K562 (cell line): ENCODE measurements at regions not wholly inside any gene's neighbourhood (a gene's known extent, or its start where the extent isn't known, plus 50 kb on each side); places are given as distances from the start of the nearest gene placed in this dataset.

ENCODE experiments used
- ATAC-seq: fragments of 200-7000 bp; cut with Tn5 transposase; 3 replicates; pipeline ENCODE4 v1.9.1; 2020; ENCODE audit warnings: moderate library complexity
- BruUV-seq: library from RNA; stranded (reverse); fragments of 400-500 nt; replicated peaks from 2 replicates; lab custom pipeline; 2021; lab: Mats Ljungman, UMichigan
- CTCF ChIA-PET: fragments of 300-600 bp; formaldehyde crosslinking; extraction: SDS; loops from one replicate; lab custom pipeline; 2021; ENCODE audit warnings: low intra/inter-chr PET ratio; lab: Yijun Ruan, JAX
- POLR2A ChIA-PET: fragments of 300-600, 350-650 bp; sonication (Branson Sonifier 250); formaldehyde crosslinking; extraction: SDS; loops from one replicate; lab custom pipeline; 2021; ENCODE audit warnings: antibody characterized with exemption, inconsistent platforms; lab: Yijun Ruan, JAX
- DNase-seq, 4 experiments: peaks; one replicate each; pipeline versions ENCODE4 v3.0.0 to v3.0.0-alpha.2; 2011 to 2018; ENCODE audit warnings: low spot score in 3 of 4, mixed read lengths in 3 of 4; ENCODE audit errors: extremely low read depth in 1 of 4
- FAIRE-seq: peaks from 2 replicates; lab custom pipeline; 2011; peaks lifted over from hg19 to GRCh38; lab: Jason Lieb, UNC
- H2AFZ ChIP-seq: 2 replicates; pipeline ENCODE4 v1.6.0; 2011; ENCODE audit warnings: low read depth, low read length, control low read depth, inconsistent platforms
- H3K27ac ChIP-seq: fragments of 200-600 bp; 3 replicates; pipeline ENCODE4 v1.8.0; 2011; ENCODE audit warnings: low read depth, mild to moderate bottlenecking, control low read depth, inconsistent platforms, low read length, moderate library complexity, mixed read lengths; ENCODE audit errors: extremely low read depth
- H3K27me3 ChIP-seq, 2 experiments: fragments of 300-600 bp in 1 of 2; 2 replicates in 1 of 2; 3 replicates in 1 of 2; pipeline versions ENCODE4 v1.6.0 to v1.8.0; 2011; ENCODE audit warnings: inconsistent platforms in 2 of 2, low read length in 2 of 2, mild to moderate bottlenecking in 1 of 2, mixed read lengths in 1 of 2, moderate library complexity in 1 of 2; ENCODE audit not compliant: control insufficient read depth in 2 of 2, insufficient read depth in 2 of 2
- H3K36me3 ChIP-seq: fragments of 300-600 bp; 3 replicates; pipeline ENCODE4 v1.8.0; 2011; ENCODE audit warnings: mild to moderate bottlenecking, low read length, inconsistent platforms; ENCODE audit not compliant: control insufficient read depth, insufficient read depth
- H3K4me1 ChIP-seq, 2 experiments: fragments of 200-600 bp in 1 of 2; replicated peaks in 1 of 2; 2 replicates in 1 of 2; 3 replicates in 1 of 2; pipeline versions ENCODE4 v1.5.1 to v1.8.0; 2011; ENCODE audit warnings: inconsistent platforms in 2 of 2, low read length in 2 of 2, mild to moderate bottlenecking in 1 of 2, mixed read lengths in 1 of 2, moderate library complexity in 1 of 2; ENCODE audit not compliant: control insufficient read depth in 2 of 2, insufficient read depth in 2 of 2
- H3K4me2 ChIP-seq: 2 replicates; pipeline ENCODE4 v1.6.1; 2011; ENCODE audit warnings: low read length, control low read depth, inconsistent platforms, mixed read lengths; ENCODE audit not compliant: insufficient read depth
- H3K4me3 ChIP-seq: fragments of 200-600 bp; sonication (generic), shearing (Covaris generic); 2 replicates; pipeline ENCODE4 v1.5.1; 2016; ENCODE audit warnings: control low read depth, inconsistent platforms
- H3K79me2 ChIP-seq: fragments of 200-600 bp; 3 replicates; pipeline ENCODE4 v1.8.0; 2011; ENCODE audit warnings: low read length, inconsistent platforms; ENCODE audit not compliant: control insufficient read depth, insufficient read depth
- H3K9ac ChIP-seq, 2 experiments: 2 replicates each; pipeline versions ENCODE4 v1.6.0 to v1.6.1; 2011; ENCODE audit warnings: low read depth in 2 of 2, low read length in 2 of 2, control low read depth in 1 of 2, inconsistent platforms in 1 of 2, mild to moderate bottlenecking in 1 of 2, mixed read lengths in 1 of 2; ENCODE audit not compliant: insufficient read depth in 1 of 2
- H3K9me1 ChIP-seq: one replicate; pipeline ENCODE4 v1.6.0; 2011; ENCODE audit warnings: inconsistent platforms, mild to moderate bottlenecking, low read length, moderate library complexity; ENCODE audit not compliant: control insufficient read depth, insufficient read depth
- H3K9me3 ChIP-seq: replicated peaks from 2 replicates; pipeline ENCODE4 v1.5.1; 2011; ENCODE audit warnings: low read depth, low read length, inconsistent platforms; ENCODE audit not compliant: control insufficient read depth, insufficient read depth
- H4K20me1 ChIP-seq: replicated peaks from 2 replicates; pipeline ENCODE4 v1.6.1; 2011; ENCODE audit warnings: low read length, inconsistent platforms, mixed read lengths; ENCODE audit not compliant: control insufficient read depth, insufficient read depth
- ADNP ChIP-seq: fragments of 200-800 bp; sonication (Bioruptor generic); IDR thresholded peaks from 2 replicates; pipeline ENCODE4 v1.6.1; 2016; ENCODE audit warnings: missing genetic modification characterization, missing compliant biosample characterization
- BRCA1 ChIP-seq, 2 experiments: fragments of 450-650 bp in 1 of 2; sonication (generic) in 1 of 2; formaldehyde crosslinking in 1 of 2; IDR thresholded peaks; 2 replicates each; pipeline versions ENCODE4 v1.5.0 to v1.6.1; 2017 to 2020; ENCODE audit warnings: mild to moderate bottlenecking in 1 of 2, missing genetic modification reagents in 1 of 2
- CREB1 ChIP-seq, 2 experiments: sonication (generic) in 1 of 2; formaldehyde crosslinking in 1 of 2; IDR thresholded peaks; 2 replicates each; pipeline versions ENCODE4 v1.6.1 to v1.8.0; 2012 to 2022; ENCODE audit warnings: inconsistent platforms in 1 of 2, mild to moderate bottlenecking in 1 of 2, missing genetic modification reagents in 1 of 2, moderate library complexity in 1 of 2
- ESRRB ChIP-seq: fragments of 250-450 bp; sonication (Bioruptor Pico); IDR thresholded peaks from 2 replicates; pipeline ENCODE4 v1.5.0; 2020; ENCODE audit warnings: mild to moderate bottlenecking, moderate library complexity, borderline replicate concordance
- FOXJ2 ChIP-seq: fragments of 200-800 bp; sonication (Bioruptor generic); IDR thresholded peaks from 2 replicates; pipeline ENCODE4 v1.6.1; 2016; ENCODE audit warnings: missing genetic modification characterization, missing compliant biosample characterization
- HDAC6 ChIP-seq: IDR thresholded peaks from 2 replicates; pipeline ENCODE4 v1.6.1; 2012; ENCODE audit warnings: low read depth, mild to moderate bottlenecking, control low read depth, inconsistent platforms, low read length, moderate library complexity
- HMG20B ChIP-seq: fragments of 250-450 bp; sonication (Bioruptor Pico); IDR thresholded peaks from 2 replicates; pipeline ENCODE4 v1.5.0; 2021; ENCODE audit warnings: mild to moderate bottlenecking
- MAX ChIP-seq: sonication (generic); formaldehyde crosslinking; IDR thresholded peaks from 2 replicates; pipeline ENCODE4 v1.9.0; 2022; ENCODE audit warnings: mild to moderate bottlenecking, missing genetic modification reagents
- MCM5 ChIP-seq: fragments of 450-650 bp; IDR thresholded peaks from 2 replicates; pipeline ENCODE4 v1.6.1; 2016; ENCODE audit warnings: low read depth
- NRF1 ChIP-seq, 2 experiments: fragments of 450-650 bp; IDR thresholded peaks in 1 of 2; conservative IDR thresholded peaks in 1 of 2; 2 replicates each; pipeline ENCODE4 v1.6.1; 2014; ENCODE audit warnings: mild to moderate bottlenecking in 2 of 2
- SNIP1 ChIP-seq: fragments of 450-650 bp; IDR thresholded peaks from 2 replicates; pipeline ENCODE4 v1.7.1; 2017; ENCODE audit warnings: low read depth, mild to moderate bottlenecking
- ZBTB5 ChIP-seq: fragments of 450-650 bp; IDR thresholded peaks from 2 replicates; pipeline ENCODE4 v1.6.1; 2017; ENCODE audit warnings: antibody characterized with exemption
- ZSCAN29 ChIP-seq: fragments of 450-650 bp; IDR thresholded peaks from 2 replicates; pipeline ENCODE4 v1.6.1; 2017
- WGBS: fragments of 100-300 bp; shearing (Covaris generic); methylation state at CpG from one replicate; pipeline ENCODE4 v1.1.6; 2016; ENCODE audit warnings: low coverage, mixed read lengths; ENCODE audit not compliant: insufficient coverage; ENCODE audit errors: missing lambda C conversion rate; 5-methylcytosine and 5-hydroxymethylcytosine counted together
- in situ Hi-C: fragments of 300-500 bp; cut with MboI; formaldehyde crosslinking; loops from 4 replicates; pipeline ENCODE4 v1.15.0; 2018; ENCODE audit warnings: inconsistent platforms, mixed read lengths
- intact Hi-C: fragments of 100-400 bp; cut with micrococcal nuclease; formaldehyde crosslinking; loops from 2 replicates; pipeline ENCODE4 v1.14.2; 2022
- TF ChIP-seq, protein P1 (sequence below): sonication (generic); formaldehyde crosslinking; IDR thresholded peaks from 2 replicates; pipeline ENCODE4 v1.8.1; 2023; ENCODE audit warnings: mild to moderate bottlenecking, missing genetic modification reagents

- BruUV-seq = no TSS peak
- no peaks in the 10 kb centered on the region for H4K20me1 ChIP-seq
- WGBS = 0% methylated on average over 7 of the region's 7 CpGs
- H3K79me2 ChIP-seq = no peaks in the 10 kb centered on the region
- no peak overlapping the region for H3K4me3 ChIP-seq
- CTCF ChIA-PET = no interaction called here
- FAIRE-seq = no peak
- no peaks in the 10 kb centered on the region for H3K27me3 ChIP-seq
- H3K4me2 ChIP-seq = no peak overlapping the region
- H3K36me3 ChIP-seq = no peaks in the 10 kb centered on the region
- H3K4me1 ChIP-seq = no peaks in the 10 kb centered on the region
- POLR2A ChIA-PET = no interaction called here
- TF ChIP-seq BRCA1 (IDR thresholded peaks at IDR 0.05) (no peak), BRCA1 (CRISPR knock-in tag; IDR thresholded peaks at IDR 0.05) (no peak), NRF1 (conservative IDR thresholded peaks at IDR 0.05 in 1 of 2, IDR thresholded peaks at IDR 0.05 in 1 of 2) (no peak), ESRRB (CRISPR knock-in tag) (no peak), ZBTB5 (no peak)
- no peak for ATAC-seq
- intact Hi-C loops = no loop called here
- no peak overlapping the region for H3K9ac ChIP-seq
- no peaks in the 10 kb centered on the region for H3K9me3 ChIP-seq
- H3K9me1 ChIP-seq = no peaks in the 10 kb centered on the region
- DNase-seq = no peak
- in situ Hi-C loops = no loop called here
- H3K27ac ChIP-seq = no peak overlapping the region
- no peak overlapping the region for H2AFZ ChIP-seq
Observed at GRCh38 chr21:16145479-16145878, 415.7 kb downstream of the USP25 start.

GRCh38 chr21:16154321-16154720 lies 424.5 kb downstream of the USP25 start:
- H3K9me3 ChIP-seq = no peaks in the 10 kb centered on the region
- no peaks in the 10 kb centered on the region for H3K36me3 ChIP-seq
- POLR2A ChIA-PET = no interaction called here
- H3K9me1 ChIP-seq = no peaks in the 10 kb centered on the region
- no peak overlapping the region for H3K4me2 ChIP-seq
- no peak overlapping the region for H3K9ac ChIP-seq
- CTCF ChIA-PET = no interaction called here
- ATAC-seq (no peak), FAIRE-seq (no peak), DNase-seq (no peak)
- H4K20me1 ChIP-seq = no peaks in the 10 kb centered on the region
- H3K27ac ChIP-seq = no peak overlapping the region
- in situ Hi-C loops = no loop called here
- H3K79me2 ChIP-seq = no peaks in the 10 kb centered on the region
- H3K4me1 ChIP-seq = no peaks in the 10 kb centered on the region
- H2AFZ ChIP-seq = no peak overlapping the region
- intact Hi-C loops = no loop called here
- H3K27me3 ChIP-seq = no peaks in the 10 kb centered on the region
- no TSS peak for BruUV-seq
- 0% methylated on average over 4 of the region's 4 CpGs for WGBS
- no peak overlapping the region for H3K4me3 ChIP-seq
- TF ChIP-seq HMG20B (CRISPR knock-in tag) = no peak
- no peak for TF ChIP-seq ADNP (tag)
- TF ChIP-seq HDAC6 = no peak
- TF ChIP-seq SNIP1 = no peak
- TF ChIP-seq FOXJ2 = no peak
- no peak for TF ChIP-seq MAX (CRISPR knock-in tag)
- TF ChIP-seq, protein P1, sequence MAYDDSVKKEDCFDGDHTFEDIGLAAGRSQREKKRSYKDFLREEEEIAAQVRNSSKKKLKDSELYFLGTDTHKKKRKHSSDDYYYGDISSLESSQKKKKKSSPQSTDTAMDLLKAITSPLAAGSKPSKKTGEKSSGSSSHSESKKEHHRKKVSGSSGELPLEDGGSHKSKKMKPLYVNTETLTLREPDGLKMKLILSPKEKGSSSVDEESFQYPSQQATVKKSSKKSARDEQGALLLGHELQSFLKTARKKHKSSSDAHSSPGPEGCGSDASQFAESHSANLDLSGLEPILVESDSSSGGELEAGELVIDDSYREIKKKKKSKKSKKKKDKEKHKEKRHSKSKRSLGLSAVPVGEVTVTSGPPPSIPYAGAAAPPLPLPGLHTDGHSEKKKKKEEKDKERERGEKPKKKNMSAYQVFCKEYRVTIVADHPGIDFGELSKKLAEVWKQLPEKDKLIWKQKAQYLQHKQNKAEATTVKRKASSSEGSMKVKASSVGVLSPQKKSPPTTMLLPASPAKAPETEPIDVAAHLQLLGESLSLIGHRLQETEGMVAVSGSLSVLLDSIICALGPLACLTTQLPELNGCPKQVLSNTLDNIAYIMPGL (CRISPR knock-in tag) = no peak
- no peak for TF ChIP-seq CREB1 (IDR thresholded peaks at IDR 0.05)
- no peak for TF ChIP-seq CREB1 (CRISPR knock-in tag; IDR thresholded peaks at IDR 0.05)
- no peak for TF ChIP-seq ZSCAN29
- TF ChIP-seq MCM5 = no peak
